ENCODE measurements at regions not wholly inside any gene's neighbourhood (a gene's known extent, or its start where the extent isn't known, plus 50 kb on each side); places are given as distances from the start of the nearest gene placed in this dataset.

GRCh38 chr7:156163747-156164146 lies 351.5 kb upstream of the SHH start:
- TF ChIP-seq, protein P1, sequence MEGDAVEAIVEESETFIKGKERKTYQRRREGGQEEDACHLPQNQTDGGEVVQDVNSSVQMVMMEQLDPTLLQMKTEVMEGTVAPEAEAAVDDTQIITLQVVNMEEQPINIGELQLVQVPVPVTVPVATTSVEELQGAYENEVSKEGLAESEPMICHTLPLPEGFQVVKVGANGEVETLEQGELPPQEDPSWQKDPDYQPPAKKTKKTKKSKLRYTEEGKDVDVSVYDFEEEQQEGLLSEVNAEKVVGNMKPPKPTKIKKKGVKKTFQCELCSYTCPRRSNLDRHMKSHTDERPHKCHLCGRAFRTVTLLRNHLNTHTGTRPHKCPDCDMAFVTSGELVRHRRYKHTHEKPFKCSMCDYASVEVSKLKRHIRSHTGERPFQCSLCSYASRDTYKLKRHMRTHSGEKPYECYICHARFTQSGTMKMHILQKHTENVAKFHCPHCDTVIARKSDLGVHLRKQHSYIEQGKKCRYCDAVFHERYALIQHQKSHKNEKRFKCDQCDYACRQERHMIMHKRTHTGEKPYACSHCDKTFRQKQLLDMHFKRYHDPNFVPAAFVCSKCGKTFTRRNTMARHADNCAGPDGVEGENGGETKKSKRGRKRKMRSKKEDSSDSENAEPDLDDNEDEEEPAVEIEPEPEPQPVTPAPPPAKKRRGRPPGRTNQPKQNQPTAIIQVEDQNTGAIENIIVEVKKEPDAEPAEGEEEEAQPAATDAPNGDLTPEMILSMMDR (IDR thresholded peaks at IDR 0.05) = no peak
- no peak for TF ChIP-seq POLR2AphosphoS5 (IDR thresholded peaks at IDR 0.05; ENCODE audit: low read depth, low read length)
- TF ChIP-seq SIN3A (IDR thresholded peaks at IDR 0.05; ENCODE audit: borderline replicate concordance, insufficient read depth, low read depth, low read length) = no peak

All from Panc1 (cell line).